ENCODE measurements at regions not wholly inside any gene's neighbourhood (a gene's known extent, or its start where the extent isn't known, plus 50 kb on each side); places are given as distances from the start of the nearest gene placed in this dataset.

- TF ChIP-seq CTCF (IDR thresholded peaks at IDR 0.05) (no peak), ZFX (IDR thresholded peaks at IDR 0.05; ENCODE audit: borderline replicate concordance) (no peak)
Observed at GRCh38 chr1:193681422-193681821, 495.0 kb upstream of the B3GALT2 start.

All from 22Rv1 (cell line).